A673 (cell line): ENCODE measurements at regions not wholly inside any gene's neighbourhood (a gene's known extent, or its start where the extent isn't known, plus 50 kb on each side); places are given as distances from the start of the nearest gene placed in this dataset.

Experiments used
- CTCF ChIP-seq: fragments of 300-800, 200-600 bp; sonication (generic); conservative IDR thresholded peaks from 2 replicates; pipeline ENCODE4 v1.5.1; 2017; ENCODE audit warnings: low read depth, mild to moderate bottlenecking, antibody characterized with exemption, low read length, moderate library complexity, mixed read lengths
- EZH2 ChIP-seq: fragments of 200-600 bp; sonication (generic); IDR thresholded peaks from 2 replicates; pipeline ENCODE4 v1.6.1; 2017; ENCODE audit warnings: borderline replicate concordance, low read depth, mild to moderate bottlenecking, mixed read lengths, antibody characterized with exemption, low read length; ENCODE audit not compliant: poor library complexity, severe bottlenecking

DNA sequence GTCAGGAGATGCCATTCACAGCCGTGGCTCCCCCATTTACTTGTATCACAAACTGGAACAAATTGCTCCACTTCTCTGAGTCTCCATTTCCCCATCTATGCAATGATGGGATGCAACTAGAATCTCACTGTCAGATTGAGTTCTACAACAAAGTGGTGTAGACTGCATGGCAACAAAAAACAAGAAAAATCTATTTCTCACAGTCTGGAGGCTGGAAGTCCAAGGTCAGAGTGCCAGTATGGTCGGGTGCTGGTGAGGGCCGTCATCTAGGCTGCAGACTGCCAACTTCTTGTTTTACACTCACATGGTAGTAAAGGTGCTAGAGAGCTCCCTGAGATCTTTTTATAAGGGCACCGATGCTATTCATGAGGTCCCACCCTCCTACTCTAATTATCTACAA is 158.4 kb upstream of the BCL6 start:
- no peak for TF ChIP-seq CTCF
- TF ChIP-seq EZH2 = no peak
